ENCODE measurements at regions not wholly inside any gene's neighbourhood (a gene's known extent, or its start where the extent isn't known, plus 50 kb on each side); places are given as distances from the start of the nearest gene placed in this dataset.

DNA sequence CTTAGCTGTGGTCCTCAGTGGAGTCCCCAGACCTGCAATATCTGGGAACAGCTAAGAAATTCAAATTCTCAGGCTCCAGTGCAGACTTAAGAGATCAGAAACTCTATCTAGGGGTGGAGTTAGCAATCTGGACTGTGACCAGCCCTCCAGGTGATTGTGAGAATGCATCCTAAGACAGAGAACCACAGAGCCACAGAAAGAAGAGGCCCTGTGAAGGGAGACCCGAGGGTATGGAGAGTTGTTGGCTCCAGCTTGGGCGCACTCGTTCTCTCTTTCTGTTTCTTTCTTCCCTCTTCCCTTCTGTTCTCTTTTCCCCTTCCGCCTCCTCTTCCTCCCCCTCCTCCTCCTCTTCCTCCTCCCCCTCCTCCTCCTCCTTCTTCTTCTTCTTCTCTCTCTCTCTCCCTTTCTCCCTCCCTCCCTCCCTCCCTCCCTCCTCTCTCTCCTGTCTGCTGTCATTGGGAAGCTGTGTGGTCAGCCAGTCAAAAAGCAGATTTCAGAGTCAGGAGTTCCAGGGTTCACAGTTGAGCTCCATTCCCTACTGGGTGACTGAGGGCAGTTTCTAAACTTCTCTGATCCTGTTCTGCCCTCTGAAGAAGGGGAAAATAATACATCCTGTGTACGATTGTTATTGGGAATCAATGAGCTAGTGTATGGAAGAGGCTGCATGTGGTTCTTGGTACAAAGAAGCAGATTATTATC, 62.1 kb upstream of the STEAP1B start:
- Histone ChIP-seq H3K9me3 (ENCODE audit: control insufficient read depth, low read length) (no peaks in the 10 kb centered on the region), H2AFZ (no peak overlapping the region), H3K79me2 (no peaks in the 10 kb centered on the region), H3K27me3 (ENCODE audit: control insufficient read depth, insufficient read depth, low read length) (no peaks in the 10 kb centered on the region), H3K4me2 (ENCODE audit: low read length) (no peak overlapping the region), H3K4me3 (ENCODE audit: low read depth, low read length) (no peak overlapping the region), H3K9ac (no peak overlapping the region), H3K27ac (no peak overlapping the region), H3K36me3 (ENCODE audit: control insufficient read depth, insufficient read depth, low read length) (no peaks in the 10 kb centered on the region), H3K4me1 (no peaks in the 10 kb centered on the region)
- TF ChIP-seq, protein P1, sequence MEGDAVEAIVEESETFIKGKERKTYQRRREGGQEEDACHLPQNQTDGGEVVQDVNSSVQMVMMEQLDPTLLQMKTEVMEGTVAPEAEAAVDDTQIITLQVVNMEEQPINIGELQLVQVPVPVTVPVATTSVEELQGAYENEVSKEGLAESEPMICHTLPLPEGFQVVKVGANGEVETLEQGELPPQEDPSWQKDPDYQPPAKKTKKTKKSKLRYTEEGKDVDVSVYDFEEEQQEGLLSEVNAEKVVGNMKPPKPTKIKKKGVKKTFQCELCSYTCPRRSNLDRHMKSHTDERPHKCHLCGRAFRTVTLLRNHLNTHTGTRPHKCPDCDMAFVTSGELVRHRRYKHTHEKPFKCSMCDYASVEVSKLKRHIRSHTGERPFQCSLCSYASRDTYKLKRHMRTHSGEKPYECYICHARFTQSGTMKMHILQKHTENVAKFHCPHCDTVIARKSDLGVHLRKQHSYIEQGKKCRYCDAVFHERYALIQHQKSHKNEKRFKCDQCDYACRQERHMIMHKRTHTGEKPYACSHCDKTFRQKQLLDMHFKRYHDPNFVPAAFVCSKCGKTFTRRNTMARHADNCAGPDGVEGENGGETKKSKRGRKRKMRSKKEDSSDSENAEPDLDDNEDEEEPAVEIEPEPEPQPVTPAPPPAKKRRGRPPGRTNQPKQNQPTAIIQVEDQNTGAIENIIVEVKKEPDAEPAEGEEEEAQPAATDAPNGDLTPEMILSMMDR (IDR thresholded peaks at IDR 0.05), result no peak

DNA sequence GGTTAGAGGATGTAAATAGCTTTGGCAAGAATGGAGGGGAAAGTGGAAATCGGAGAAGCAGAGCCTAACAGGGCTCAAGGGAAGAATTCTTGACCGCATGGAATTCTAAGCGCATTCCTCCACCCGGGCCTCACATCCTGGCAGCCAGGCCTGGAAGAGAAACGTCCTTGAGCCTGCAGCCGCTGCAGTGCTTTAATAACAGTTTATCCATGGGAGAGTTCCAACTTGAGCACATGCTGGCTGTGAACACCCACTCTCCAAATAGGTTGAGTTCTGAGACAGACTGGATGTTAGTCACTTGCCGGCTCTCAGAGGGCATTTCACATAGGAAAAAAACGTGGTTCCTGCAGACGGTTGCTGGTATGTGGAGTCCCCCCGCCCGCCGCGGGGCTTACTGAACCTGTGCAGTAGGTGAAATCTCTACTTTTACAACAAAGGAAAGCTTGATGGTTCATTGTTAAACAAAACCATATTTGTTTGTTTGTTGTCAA, 61.4 kb upstream of the STEAP1B start:
- Histone ChIP-seq H3K36me3 (ENCODE audit: control insufficient read depth, insufficient read depth, low read length) (no peaks in the 10 kb centered on the region), H3K9ac (no peak overlapping the region), H3K4me1 (no peaks in the 10 kb centered on the region), H3K27me3 (ENCODE audit: control insufficient read depth, insufficient read depth, low read length) (no peaks in the 10 kb centered on the region), H3K4me2 (ENCODE audit: low read length) (no peak overlapping the region), H2AFZ (no peak overlapping the region), H3K4me3 (ENCODE audit: low read depth, low read length) (no peak overlapping the region), H3K9me3 (ENCODE audit: control insufficient read depth, low read length) (no peaks in the 10 kb centered on the region), H3K79me2 (no peaks in the 10 kb centered on the region), H3K27ac (no peak overlapping the region)
- TF ChIP-seq, protein P1 (IDR thresholded peaks at IDR 0.05), result no peak

DNA sequence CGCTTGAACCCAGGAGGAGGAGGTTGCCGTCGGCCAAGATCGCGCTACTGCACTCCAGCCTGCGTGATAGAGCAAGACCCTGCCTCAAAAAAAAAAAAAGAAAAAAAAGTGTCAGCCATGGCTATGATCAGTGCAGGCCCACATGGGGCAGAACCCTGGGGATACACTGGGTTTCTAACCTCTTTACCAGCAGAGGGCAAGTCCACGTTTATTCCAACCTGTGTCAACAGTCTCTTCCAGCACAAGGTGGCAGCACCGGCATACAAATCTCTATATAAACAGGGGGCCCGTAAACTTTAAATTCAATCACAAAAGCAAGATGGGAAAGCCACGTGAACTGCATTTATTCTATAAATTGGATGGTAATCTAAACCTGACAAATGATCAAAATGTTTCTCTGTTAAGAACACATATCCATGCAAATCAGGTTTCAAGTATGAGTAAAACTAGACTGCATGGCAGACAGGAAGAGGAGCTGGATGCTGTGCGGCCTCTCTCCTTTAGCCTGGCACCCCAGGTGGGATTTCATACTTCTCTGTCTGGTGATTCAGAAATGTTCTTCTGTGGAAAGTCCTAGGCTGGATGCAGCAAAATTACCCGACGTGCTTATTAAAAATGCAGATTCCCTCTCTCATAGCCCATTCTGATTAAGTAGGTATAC, 60.0 kb upstream of the STEAP1B start:
- Histone ChIP-seq H3K79me2 (no peaks in the 10 kb centered on the region), H3K9ac (no peak overlapping the region), H3K4me2 (ENCODE audit: low read length) (no peak overlapping the region), H3K4me3 (ENCODE audit: low read depth, low read length) (no peak overlapping the region), H2AFZ (no peak overlapping the region), H3K9me3 (ENCODE audit: control insufficient read depth, low read length) (no peaks in the 10 kb centered on the region), H3K27ac (no peak overlapping the region), H3K36me3 (ENCODE audit: control insufficient read depth, insufficient read depth, low read length) (no peaks in the 10 kb centered on the region), H3K27me3 (ENCODE audit: control insufficient read depth, insufficient read depth, low read length) (no peaks in the 10 kb centered on the region), H3K4me1 (no peaks in the 10 kb centered on the region)
- TF ChIP-seq, protein P1 (IDR thresholded peaks at IDR 0.05), result peak; percentile 79

DNA sequence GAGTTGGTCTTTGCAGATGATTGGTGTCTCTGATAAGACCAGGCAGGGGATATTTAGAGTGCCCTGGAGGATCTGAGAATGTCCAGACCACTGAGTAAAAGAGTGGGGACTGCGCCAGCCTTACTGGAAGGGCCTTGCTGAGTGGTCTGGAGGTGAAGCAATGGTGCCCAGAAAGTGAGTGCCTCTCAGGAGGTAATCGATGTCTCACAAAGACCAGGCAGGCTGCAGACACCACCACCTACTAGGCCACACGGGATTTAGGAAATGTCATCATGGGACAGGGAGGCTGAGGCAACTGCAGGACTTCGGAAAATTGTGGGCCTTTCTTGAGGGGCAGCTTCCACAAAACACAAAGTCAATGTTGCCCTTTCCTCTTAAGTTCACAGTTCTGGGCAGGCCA, 57.2 kb upstream of the STEAP1B start:
- Histone ChIP-seq H3K9ac (no peak overlapping the region), H3K4me2 (ENCODE audit: low read length) (no peak overlapping the region), H3K79me2 (no peaks in the 10 kb centered on the region), H2AFZ (no peak overlapping the region), H3K4me1 (no peaks in the 10 kb centered on the region), H3K27ac (no peak overlapping the region), H3K36me3 (ENCODE audit: control insufficient read depth, insufficient read depth, low read length) (no peaks in the 10 kb centered on the region), H3K27me3 (ENCODE audit: control insufficient read depth, insufficient read depth, low read length) (no peaks in the 10 kb centered on the region), H3K4me3 (ENCODE audit: low read depth, low read length) (no peak overlapping the region), H3K9me3 (ENCODE audit: control insufficient read depth, low read length) (no peaks in the 10 kb centered on the region)
- TF ChIP-seq, protein P1 (IDR thresholded peaks at IDR 0.05), result no peak
